ENCODE measurements at regions not wholly inside any gene's neighbourhood (a gene's known extent, or its start where the extent isn't known, plus 50 kb on each side); places are given as distances from the start of the nearest gene placed in this dataset.

- TF ChIP-seq, protein P1, sequence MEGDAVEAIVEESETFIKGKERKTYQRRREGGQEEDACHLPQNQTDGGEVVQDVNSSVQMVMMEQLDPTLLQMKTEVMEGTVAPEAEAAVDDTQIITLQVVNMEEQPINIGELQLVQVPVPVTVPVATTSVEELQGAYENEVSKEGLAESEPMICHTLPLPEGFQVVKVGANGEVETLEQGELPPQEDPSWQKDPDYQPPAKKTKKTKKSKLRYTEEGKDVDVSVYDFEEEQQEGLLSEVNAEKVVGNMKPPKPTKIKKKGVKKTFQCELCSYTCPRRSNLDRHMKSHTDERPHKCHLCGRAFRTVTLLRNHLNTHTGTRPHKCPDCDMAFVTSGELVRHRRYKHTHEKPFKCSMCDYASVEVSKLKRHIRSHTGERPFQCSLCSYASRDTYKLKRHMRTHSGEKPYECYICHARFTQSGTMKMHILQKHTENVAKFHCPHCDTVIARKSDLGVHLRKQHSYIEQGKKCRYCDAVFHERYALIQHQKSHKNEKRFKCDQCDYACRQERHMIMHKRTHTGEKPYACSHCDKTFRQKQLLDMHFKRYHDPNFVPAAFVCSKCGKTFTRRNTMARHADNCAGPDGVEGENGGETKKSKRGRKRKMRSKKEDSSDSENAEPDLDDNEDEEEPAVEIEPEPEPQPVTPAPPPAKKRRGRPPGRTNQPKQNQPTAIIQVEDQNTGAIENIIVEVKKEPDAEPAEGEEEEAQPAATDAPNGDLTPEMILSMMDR (IDR thresholded peaks at IDR 0.05; ENCODE audit: insufficient read depth, low read length), result no peak
- TF ChIP-seq POLR2AphosphoS5 (IDR thresholded peaks at IDR 0.05; ENCODE audit: low read depth), result no peak
Measured at GRCh38 chr7:50943482-50943881, 160.8 kb upstream of the GRB10 start.
